GM18520 (cell line): ENCODE measurements at regions not wholly inside any gene's neighbourhood (a gene's known extent, or its start where the extent isn't known, plus 50 kb on each side); places are given as distances from the start of the nearest gene placed in this dataset.
A peak's percentile ranks its signal among the peaks of the same experiment; 100 is the strongest.

Source experiments
- ATAC-seq: cut with Tn5 transposase; IDR thresholded peaks from one replicate; pipeline ENCODE4 v1.9.1; 2021; ENCODE audit not compliant: unreplicated experiment

DNA sequence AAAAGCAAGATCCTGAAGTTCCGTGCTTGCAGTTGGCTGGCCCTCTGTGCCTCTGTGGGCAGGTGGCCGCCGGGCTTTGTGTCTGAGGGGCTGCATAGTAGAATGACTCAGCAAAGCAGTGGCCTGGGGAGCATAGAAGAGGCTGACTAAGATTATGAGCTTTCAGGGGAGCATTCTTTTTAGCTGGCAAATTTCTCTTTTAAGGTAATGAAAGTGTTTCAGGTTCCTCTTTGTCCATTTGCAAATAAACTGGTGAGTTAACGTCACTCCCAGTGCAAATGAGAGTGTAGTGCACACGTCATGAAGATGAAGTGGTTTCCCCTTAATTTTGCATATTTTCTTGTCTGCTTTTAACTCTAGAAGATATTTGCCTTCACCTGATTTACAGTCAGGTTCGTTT is 98.6 kb downstream of the BCL2L11 start:
- ATAC-seq: peak; percentile 83

DNA sequence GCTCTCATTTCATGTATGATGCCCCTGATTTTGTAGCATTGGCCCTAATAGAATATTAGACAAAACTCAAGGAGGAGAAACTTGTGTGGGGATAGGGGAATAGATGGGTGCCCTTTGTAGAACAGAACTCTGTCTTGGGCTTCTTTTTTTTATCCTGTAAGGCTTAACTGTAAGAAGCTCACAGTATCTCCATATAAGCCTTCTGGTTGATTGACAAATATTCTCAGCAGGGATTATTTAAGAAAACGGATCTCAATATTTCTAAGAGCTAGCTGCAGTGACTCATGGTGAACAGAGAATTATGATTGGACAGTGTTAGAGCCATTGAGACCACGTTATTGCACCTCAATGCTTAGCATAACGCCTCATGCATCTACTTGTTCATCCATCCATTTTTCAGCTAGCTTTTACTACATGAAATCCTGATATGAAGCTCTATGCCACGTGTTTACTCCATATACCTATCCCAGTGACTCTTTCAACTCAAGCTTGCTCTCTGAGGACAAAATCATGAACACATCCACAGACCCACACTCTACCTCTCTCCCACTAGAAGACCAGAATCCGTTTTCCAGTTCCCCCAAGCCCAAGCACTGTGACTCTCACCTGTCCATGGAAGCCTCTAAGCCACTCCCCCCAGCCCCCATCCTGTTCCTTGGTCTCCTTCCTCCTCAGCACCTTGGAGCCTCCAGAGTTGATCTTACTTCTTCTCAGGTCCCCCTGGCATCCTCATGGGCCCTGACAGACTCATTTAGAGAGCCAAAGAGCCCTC is 99.2 kb downstream of the BCL2L11 start:
- ATAC-seq: no peak

DNA sequence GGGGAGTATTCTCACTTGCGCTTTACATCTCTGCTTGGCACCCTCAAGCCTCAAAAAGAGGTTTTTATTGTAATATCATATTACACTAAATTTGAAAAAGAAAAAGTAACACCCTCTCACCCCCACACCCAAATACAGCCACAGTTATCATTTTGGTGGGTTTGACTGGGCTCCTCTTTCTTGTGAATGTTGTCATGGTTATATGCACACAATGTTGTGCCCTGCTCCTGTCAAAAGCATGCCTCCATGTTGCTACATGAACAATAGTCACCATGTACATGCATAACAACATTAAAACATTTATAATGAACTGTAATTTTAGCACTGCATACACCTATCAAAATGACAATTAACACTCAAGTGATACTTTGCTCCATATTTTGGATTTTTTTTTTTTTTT is 100.2 kb downstream of the BCL2L11 start:
- no peak for ATAC-seq

DNA sequence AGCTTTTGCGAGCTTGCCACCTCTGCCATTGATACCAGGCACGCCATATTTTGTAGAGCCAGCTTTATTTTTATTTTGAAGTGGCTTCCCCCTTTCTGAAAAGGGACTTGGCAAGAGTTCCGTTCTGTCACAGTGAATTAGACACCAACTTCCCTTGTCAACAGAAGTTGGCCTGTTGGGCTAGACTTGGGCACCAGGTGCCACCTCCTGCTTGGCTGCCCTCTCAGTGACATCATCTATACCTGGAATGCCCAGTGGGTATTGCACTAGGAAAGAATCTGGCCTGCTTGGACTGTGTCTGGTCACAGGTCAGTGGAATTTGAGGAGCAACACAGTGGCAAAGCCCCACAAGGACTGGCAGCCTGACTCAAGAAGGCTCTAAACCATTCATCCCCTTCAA is 101.0 kb downstream of the BCL2L11 start:
- no peak for ATAC-seq

DNA sequence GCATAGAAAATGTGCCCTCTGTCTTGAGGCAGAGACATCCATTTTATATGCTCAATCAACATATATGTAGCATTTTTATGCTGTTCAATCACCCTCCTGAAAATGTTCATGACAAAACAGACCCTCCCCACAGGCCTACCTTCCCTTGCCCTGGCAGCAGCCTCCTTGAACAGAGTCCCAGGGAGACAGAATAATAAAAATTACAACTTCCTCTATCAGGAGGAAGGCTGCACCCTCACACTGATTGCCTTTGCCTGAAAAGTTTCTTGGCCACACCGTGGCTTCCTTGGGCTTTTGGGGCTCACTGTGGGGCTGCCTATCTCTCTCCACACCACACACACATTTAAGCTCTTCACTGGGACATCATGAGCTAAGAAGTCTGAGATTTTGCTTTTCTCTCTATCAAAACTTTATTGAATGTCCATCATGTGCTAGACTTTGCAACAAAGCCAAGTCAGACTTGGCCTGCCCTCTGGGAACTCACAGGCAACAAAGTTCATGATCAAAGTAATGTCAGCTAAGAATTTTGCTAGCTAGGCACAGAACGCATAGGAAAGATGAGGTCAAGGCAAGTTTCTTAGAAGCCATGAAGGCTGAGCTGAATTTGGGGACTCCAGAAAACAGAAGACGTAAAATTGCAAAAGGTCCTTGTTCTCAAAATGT is 101.6 kb downstream of the BCL2L11 start:
- ATAC-seq: no peak

DNA sequence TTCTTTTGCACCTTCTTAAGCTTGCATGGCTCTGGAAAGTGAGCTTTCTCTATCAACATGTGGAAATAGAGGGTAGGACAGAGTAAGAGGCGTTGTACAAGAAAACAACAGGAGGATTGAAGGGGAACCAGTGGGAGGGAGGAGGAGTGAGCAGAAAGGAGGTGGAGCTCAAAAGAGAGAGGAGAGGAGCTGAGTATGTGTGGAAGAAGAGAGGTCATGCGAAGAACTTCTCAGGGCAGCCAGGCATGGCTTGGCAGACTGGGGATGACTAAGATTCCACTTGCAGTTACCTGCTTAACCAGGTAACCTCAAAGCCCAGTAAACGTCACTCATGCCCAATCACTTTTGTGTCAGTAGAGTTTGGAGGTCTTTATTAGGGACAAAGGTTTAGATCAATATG is 105.1 kb downstream of the BCL2L11 start:
- no peak for ATAC-seq

DNA sequence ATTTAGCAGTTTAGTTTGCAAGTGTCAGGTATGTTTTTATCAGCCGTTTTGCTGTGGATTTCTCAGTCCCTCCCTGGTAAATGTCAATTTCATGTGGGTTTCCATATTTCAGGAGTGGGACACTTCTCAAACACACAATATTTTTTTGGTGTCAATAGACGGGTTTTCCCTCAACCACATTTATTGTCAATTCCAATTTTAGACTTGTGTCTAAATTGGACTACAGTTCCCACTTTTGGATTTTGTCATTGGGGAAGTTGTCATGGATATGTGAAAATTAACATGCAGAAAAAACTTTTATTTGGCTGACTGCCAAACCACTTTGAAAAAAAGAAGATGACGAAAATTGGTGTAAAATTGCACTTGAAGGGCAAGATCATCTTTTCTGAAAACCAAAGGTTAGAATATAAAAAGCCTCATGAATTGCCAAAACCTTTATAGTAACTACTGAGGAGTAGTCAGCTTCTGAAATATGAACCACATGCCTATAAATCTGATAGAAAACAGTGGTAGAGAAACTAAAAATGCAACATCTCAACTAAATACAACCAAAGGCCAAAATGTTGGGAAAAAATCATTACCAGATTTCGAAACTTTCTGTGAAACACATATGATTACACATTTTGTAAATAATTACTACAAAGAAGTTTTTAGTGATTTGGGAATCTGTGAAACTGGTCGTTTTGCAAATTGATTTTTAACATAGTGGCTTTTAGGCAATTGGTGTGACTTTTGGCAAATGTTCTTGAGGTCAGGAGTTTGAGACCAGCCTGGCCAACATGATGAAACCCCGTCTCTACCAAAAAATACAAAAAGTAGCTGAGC is 106.4 kb downstream of the BCL2L11 start:
- no peak for ATAC-seq

DNA sequence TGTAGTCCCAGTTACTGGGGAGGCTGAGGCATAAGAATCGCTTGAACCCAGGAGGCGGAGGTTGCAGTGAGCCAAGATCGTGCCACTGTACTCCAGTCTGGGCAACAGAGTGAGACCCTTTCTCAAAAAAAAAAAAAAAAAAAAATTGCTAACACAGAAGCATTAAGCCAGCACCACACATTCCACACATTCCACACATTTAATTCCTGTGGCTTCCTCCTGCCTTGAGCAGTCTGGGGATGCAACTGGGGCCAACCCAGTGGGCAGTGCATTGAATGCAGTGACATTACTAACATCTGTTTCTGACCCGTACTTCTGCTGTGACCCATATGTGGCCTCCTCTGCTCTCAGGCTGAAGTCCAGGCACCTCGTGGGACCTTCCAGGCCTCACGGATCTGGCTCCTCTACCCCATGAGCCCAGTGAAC is 107.0 kb downstream of the BCL2L11 start:
- ATAC-seq: no peak

DNA sequence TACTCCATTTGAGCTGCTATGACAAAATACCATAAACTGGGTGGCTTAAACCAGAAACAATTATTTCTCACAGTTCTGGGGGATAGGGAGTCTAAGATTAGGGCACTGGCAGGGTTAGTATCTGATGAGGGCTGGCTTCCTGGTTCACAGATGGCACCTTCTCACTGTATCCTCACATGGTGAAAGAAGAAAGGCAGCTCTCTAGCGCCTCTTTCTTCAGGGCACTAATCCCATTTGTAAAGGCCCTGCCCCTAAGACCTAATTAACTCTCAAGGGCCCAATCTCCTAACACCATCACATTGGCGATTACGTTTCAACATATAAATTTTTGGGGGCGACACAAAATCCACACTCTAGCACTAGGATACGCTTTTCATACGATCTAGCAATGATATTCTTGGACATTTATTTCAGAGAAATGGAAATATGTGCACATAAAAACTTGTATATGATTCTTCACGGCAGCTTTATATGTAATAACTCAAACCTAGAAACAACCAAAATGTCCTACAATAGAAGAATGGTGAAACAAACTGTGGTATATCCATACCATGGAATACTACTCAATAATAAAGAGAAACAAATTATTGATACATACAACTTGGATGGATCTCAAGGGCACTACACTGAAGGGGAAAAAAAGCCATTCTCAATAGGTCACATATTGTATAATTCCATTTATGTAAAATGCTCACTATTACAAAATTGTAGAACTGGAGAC is 111.0 kb downstream of the BCL2L11 start:
- no peak for ATAC-seq

DNA sequence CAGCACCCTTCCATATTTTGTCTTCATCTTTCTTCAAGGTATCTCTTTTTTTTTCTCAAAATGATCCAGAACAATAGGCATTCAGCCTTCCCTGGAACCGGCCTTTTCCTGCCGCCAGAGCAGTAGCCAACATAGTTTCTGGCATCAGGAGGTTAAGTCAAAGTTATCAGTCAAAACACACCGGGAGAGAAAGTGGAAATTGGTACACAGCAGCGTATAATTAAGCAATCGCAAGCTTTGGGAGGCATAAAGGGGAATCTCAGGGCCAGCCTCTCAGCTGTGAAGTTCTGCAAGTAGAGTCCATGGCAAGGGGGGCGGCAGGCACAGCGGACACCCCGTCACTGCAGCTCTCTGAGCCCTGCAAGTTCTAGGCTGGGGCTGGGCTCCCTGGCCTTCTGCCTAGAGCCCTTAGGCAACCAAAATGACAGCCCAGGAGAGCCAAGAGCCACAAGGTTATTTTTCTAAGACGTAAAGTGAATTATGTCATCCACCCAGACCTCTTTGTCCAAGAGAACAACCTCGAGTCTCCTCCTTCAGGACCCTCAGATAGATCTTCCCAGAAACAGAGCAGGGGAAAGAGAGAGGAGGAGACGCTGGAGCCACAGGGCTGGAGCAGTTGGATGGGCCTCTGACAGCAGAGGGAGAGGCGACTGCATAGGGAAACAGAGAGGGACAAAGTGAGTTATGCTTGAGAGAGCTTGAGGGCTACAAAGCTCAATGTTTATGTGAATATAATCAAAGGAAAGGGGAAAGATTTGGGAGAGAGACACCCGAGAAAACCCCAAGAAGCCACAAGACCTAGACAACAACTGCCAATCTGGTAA is 114.7 kb downstream of the BCL2L11 start:
- no peak for ATAC-seq

DNA sequence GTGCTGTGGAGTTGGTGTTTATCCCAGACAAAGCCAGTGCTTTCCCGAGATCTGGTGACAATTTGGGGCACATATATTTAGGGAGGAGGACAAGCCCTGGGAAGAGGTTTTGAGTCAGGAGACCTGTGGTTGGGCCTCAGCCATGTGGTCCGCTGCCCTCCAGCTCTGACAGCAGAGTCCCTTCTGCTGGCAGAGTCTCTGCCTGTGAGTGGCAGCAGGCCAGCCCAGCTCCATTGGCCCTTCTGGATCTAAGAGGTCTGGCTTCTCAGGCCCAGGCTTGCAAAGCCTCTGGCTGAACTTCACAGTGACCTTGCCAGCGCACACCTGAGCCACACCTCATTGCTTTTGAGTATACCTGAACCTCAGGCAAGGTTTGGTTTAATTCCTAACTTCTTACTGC is 115.3 kb downstream of the BCL2L11 start:
- ATAC-seq: no peak

DNA sequence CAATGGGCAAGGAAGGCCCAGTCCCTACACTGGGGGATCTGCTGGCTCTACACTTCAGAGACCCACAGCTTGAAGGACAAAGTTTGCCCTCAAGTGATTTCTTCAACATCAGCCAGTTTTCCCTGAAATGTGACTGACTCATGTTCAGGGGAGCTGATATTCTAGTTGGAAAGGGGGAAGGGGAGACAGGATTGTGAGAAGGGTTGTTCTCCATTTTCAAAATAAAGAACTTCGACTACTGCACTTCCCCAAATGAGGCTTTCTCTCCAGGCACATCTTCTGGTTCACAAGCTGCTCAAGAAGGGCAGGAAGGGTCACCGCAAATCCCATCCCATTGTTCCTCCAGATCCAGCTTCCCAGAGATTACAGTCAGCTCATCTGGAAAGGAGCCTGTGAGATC is 117.6 kb downstream of the BCL2L11 start:
- ATAC-seq: no peak

DNA sequence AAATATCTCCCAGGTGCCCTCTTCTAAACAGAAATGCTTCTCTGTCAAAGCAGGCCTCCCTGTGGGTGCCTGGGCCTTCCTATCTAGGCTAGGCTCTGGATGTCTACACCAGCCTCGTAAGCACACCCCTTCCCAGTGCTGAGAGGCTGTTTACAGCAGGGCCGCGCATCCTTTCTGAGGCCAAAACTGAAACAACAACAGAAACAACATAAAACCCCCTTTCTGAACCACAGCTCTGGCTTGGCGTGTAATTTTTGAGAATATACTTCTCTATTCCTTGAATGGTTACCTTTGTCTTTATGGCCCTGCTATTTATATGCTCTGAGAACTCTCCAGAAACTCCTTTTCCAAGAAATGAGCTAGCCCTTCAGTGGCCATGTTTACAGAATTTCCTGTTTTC is 118.4 kb downstream of the BCL2L11 start:
- ATAC-seq: peak; percentile 80

DNA sequence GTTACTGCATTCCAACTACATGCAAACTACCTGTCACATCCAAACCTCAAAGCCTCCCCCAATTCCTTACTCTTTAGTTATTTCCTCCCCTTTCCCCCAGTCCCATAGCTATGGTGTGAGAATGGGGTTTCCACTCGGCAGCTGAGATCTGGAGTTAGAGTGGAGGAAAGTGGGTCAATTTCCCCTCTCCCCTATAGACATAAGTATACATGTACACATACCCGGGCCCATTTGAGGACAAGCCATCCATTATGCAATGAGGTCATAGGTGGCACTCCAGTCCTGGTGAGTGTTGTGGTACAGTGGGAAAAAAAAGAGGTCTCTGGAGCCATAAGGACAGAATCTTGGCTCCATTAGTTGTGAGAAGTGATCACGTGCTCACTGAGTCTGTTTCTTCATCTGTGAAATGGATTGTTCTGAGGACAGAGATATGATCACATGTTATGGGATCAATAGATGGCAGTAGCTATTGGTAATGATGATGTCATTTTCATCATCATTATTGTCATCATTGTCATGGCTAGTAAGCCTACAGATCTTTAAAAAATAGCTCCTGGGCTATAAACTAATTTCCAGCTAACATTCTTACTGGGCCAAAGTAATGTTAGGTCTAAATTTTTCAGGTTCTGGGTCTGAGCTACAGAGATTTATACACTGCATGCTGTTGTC is 119.0 kb downstream of the BCL2L11 start:
- no peak for ATAC-seq

DNA sequence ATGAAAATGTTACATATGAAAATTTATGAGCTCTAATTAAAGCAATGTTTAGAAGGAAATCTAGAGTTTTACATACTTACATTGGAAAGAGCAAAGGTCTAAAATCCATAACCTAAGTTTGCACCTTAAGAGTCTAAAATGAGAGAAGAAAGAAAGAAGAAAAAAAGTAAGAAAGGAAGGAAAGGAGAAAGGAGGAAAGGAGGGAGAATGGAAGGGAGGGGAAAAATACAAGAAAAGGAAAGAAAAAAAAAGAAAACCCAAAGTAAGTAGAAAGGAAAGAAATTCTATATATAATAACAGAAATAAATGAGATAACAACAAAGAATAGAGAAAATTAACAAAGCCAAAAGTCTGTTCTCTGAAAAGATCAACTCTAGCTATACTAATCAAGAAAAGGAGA is 122.6 kb downstream of the BCL2L11 start:
- ATAC-seq: no peak

DNA sequence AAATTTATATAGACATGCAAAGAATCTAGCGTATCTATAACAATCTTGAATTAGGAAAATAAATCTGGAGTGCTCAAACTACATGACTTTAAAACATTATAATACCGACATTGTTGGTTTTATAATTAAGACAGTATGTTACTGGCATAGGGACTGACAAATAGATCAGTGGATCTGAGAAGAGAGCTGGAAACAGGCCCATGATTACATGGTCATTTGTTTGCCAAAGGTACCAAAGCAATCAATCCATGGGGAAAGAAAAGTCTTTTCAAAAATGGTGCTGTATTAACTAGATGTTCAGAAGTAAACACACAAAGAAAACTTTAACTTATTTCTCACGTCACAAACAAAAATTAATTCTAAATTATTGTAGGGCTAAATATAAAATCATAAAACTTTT is 124.2 kb downstream of the BCL2L11 start:
- no peak for ATAC-seq

DNA sequence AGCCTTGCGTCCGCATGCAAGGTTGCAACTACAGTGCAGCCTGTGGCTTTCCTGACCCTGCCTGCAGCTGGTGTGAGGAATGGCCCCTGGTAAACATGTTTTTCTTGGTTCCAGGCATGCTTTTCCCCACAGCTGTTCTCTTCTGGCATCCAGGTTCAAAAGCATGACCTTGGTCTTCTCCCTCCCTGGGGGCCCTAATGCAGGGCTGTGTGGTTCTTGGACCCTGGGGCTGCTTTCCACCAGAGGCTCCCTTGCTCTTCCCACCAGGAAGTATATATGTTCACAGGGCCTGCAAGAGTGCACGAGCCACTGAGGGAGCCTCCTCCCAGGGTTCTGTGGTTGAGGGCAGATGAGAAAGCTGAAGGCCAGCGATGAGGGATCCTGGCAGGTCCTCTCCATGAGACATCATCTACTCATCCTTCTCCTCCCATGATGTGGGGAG is 125.9 kb downstream of the BCL2L11 start:
- no peak for ATAC-seq

DNA sequence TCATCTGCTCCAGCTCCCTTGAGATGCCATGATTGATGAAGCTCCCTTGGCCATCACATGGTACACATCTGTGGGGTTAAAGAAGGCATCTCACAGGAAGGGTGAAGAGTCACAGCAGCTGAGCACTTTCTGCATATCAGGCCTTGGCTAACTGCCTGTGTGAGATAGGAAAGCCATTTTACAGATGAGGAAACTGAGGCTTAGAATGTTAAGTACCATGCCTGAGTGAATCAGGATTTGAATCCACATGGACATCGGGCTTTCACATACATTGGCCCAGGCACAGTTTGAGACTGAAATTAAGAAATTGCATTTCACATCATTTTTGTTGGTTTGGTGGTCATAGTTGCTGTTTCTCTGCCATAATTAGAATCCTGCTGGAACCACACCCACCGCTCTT is 126.8 kb downstream of the BCL2L11 start:
- no peak for ATAC-seq

DNA sequence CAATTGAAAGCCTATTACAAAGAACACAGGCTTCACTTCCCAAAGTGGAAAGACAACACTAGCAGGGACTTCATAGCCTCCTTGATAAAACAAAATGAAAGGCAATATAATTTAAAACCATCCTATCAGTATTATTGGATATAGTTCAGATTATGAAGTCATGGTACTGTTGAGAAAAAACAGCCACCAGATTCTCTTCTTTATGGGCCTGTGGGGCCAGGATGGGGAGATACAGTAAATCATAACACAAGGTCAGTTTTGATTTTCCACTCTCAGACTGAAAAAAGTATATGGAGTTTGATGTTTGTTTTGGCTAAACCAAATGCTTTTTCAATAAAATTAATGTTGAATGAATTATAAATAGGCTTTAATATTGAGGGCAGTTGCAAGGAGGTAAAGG is 129.1 kb downstream of the BCL2L11 start:
- no peak for ATAC-seq
